ENCODE measurements at regions not wholly inside any gene's neighbourhood (a gene's known extent, or its start where the extent isn't known, plus 50 kb on each side); places are given as distances from the start of the nearest gene placed in this dataset.
A peak's percentile ranks its signal among the peaks of the same experiment; 100 is the strongest.
"Not testable (repeated sequence)": the region's sequence is repeated elsewhere in the genome, so short reads cannot be mapped to it uniquely, and the experiment has no call there.

DNA sequence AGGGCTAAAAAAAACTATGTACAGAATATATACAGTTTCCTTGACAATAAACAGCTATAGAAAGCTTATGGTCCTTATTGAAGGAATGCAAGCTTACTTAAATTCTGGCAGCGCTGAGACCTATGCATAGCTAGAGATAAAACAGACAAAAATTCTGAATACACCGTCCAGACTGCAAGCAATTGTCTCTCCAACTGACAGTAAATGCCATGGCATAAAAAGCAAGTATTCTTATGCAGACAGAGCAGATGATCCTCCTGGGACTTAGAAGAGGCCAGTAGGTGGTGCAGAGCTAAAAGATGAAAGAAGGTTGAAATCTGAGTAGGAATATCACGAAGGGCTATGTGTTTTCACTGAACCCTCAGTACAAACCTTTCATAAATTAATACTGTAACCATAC lies 157.0 kb upstream of the CACNA2D1 start:
- no peak overlapping the region for H3K4me3 ChIP-seq (ENCODE audit: low read depth, low read length)
- TF ChIP-seq, protein P1, sequence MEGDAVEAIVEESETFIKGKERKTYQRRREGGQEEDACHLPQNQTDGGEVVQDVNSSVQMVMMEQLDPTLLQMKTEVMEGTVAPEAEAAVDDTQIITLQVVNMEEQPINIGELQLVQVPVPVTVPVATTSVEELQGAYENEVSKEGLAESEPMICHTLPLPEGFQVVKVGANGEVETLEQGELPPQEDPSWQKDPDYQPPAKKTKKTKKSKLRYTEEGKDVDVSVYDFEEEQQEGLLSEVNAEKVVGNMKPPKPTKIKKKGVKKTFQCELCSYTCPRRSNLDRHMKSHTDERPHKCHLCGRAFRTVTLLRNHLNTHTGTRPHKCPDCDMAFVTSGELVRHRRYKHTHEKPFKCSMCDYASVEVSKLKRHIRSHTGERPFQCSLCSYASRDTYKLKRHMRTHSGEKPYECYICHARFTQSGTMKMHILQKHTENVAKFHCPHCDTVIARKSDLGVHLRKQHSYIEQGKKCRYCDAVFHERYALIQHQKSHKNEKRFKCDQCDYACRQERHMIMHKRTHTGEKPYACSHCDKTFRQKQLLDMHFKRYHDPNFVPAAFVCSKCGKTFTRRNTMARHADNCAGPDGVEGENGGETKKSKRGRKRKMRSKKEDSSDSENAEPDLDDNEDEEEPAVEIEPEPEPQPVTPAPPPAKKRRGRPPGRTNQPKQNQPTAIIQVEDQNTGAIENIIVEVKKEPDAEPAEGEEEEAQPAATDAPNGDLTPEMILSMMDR (IDR thresholded peaks at IDR 0.05; ENCODE audit: low read depth, low read length): peak; percentile 33
- no peak for DNase-seq (ENCODE audit: low read depth, low spot score)
- in situ Hi-C loops (cut with HindIII; ENCODE audit: low sequenced_read_pairs): no loop called here

DNA sequence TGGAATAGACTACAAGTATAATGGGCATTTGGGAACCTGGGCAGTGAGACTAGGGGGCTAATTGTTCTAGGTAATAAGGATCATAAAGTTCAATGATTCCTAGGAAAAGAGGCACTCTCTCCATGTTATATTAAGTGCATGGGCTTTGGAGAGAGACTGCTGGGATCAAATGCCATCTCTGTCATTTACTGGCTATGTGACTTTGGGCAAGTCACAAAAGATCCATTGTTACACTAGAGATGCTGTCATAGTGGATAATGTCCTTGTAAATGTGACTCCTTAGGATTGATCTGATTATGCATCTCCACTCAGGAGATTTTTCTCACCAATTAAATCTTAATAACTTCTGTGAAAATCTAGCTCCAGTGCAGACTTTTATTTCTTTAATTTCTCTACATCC lies 156.3 kb upstream of the CACNA2D1 start:
- DNase-seq (ENCODE audit: low read depth, low spot score): no peak
- in situ Hi-C loops (cut with HindIII; ENCODE audit: low sequenced_read_pairs): no loop called here
- TF ChIP-seq, protein P1 (IDR thresholded peaks at IDR 0.05; ENCODE audit: low read depth, low read length): no peak
- H3K4me3 ChIP-seq (ENCODE audit: low read depth, low read length): no peak overlapping the region

DNA sequence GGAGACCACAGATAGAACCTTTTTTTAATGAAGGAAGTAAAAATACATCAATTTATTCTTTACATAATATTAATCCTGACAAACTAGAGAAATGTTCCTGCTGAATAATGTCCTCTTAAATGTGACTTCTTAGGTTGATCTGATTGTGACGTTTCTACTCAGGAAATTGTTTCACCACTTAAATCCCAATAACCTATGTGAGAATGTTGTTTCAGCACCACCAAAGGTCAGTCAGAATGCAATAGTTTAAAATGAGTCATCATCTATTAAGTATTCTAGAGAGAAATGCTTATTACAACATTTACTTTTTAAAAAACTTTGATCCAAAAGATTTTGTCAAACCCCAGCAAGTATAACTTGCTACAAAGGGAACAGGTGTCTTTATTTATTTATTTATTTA lies 155.4 kb upstream of the CACNA2D1 start:
- DNase-seq (ENCODE audit: low read depth, low spot score): peak; percentile 84
- no peak overlapping the region for H3K4me3 ChIP-seq (ENCODE audit: low read depth, low read length)
- in situ Hi-C loops (cut with HindIII; ENCODE audit: low sequenced_read_pairs): no loop called here
- TF ChIP-seq, protein P1 (IDR thresholded peaks at IDR 0.05; ENCODE audit: low read depth, low read length): no peak

DNA sequence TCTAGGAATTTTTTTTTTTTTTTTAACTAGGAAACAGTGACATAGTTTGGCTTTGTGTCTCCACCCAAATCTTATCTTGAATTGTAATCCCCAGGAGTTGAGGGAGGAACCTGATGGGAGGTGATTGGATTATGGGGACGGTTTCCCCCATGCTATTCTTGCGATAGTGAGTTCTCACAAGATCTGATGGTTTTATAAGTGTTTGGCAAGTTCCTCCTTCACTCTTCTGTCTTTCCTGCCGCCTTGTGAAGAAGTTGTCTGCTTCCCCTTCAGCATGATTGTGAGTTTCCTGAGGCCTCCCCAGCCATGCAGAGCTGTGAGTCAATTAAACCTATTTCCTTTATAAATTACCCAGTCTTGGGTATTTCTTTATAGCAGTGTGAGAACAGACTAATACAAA lies 152.2 kb upstream of the CACNA2D1 start:
- DNase-seq (ENCODE audit: low read depth, low spot score); H3K4me3 ChIP-seq (ENCODE audit: low read depth, low read length); in situ Hi-C loops (cut with HindIII; ENCODE audit: low sequenced_read_pairs): not testable (repeated sequence)

DNA sequence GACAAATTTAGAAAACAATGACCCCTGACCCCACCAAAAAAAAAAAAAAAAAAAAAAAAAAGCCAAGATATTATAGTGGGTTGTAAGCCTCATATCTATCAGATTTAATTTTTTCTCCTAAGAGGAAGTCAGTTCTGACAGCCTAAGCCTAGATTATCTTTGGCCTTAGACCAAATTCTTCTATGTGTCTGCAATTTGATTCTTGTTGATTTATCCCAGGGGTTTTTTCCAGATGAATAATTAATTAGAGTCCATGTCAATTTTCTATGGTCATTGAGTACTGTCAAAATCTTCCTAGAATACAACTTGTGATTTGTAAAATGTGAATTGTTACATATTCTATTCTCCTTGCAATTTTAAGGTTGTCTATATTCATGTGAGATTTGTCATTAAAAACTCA lies 151.6 kb upstream of the CACNA2D1 start:
- DNase-seq (ENCODE audit: low read depth, low spot score): no peak
- in situ Hi-C loops (cut with HindIII; ENCODE audit: low sequenced_read_pairs): no loop called here
- TF ChIP-seq, protein P1 (IDR thresholded peaks at IDR 0.05; ENCODE audit: low read depth, low read length): no peak
- H3K4me3 ChIP-seq (ENCODE audit: low read depth, low read length): no peak overlapping the region

DNA sequence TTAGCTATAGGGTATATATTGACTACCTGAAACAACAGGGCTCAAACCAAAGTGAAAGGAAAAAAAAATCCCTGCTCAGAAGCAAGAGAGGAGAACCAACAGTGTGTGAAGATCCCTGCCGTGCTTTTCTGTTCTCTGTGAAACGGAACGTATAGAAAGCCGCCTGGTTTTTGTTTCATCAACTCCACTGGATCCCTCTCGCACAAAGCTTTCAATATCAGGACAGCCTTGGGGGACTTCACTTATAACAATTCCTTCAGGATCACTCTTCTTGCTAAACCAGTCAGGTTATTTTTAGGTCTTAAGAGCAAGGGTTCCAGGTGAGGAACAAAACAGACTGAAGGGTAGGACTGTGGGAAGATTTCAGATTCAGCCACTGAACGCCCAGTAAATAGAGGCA lies 151.1 kb upstream of the CACNA2D1 start:
- in situ Hi-C loops (cut with HindIII; ENCODE audit: low sequenced_read_pairs): no loop called here
- H3K4me3 ChIP-seq (ENCODE audit: low read depth, low read length): no peak overlapping the region
- no peak for DNase-seq (ENCODE audit: low read depth, low spot score)
- TF ChIP-seq, protein P1 (IDR thresholded peaks at IDR 0.05; ENCODE audit: low read depth, low read length): no peak

DNA sequence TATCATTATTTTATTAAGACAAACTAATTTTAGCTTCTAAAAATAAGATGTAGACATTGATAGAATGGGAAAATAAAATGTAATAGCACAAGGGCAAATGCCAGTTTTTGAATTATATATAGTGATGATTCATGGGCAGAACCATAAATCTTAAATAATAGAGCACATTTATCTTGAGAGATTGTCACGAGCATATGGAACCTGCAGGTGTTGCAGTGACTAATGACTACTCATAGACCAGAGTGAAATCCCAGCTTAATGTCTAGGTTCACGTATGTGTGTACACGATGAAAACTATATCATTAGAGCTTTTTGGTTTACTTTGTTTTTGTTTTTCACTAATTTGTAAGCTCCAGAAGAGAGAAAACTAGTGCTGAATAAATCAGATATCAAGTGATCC lies 150.2 kb upstream of the CACNA2D1 start:
- TF ChIP-seq, protein P1 (IDR thresholded peaks at IDR 0.05; ENCODE audit: low read depth, low read length): no peak
- in situ Hi-C loops (cut with HindIII; ENCODE audit: low sequenced_read_pairs): no loop called here
- H3K4me3 ChIP-seq (ENCODE audit: low read depth, low read length): no peak overlapping the region
- no peak for DNase-seq (ENCODE audit: low read depth, low spot score)
